ENCODE measurements at regions not wholly inside any gene's neighbourhood (a gene's known extent, or its start where the extent isn't known, plus 50 kb on each side); places are given as distances from the start of the nearest gene placed in this dataset.

GRCh38 chr13:105363261-105364190 lies 1171.9 kb downstream of the EFNB2 start:
- Mint-ChIP-seq H3K9me3 (ENCODE audit: unreplicated experiment) (no peaks in the 10 kb centered on the region), H3K4me1 (ENCODE audit: low read depth, unreplicated experiment) (peaks cover 10% of the 10 kb centered on the region), H3K4me3 (ENCODE audit: unreplicated experiment) (peak overlapping the region; percentile 10), H3K36me3 (ENCODE audit: unreplicated experiment) (no peaks in the 10 kb centered on the region), H3K27ac (ENCODE audit: unreplicated experiment) (peak overlapping the region; percentile 45), H3K27me3 (ENCODE audit: unreplicated experiment) (no peaks in the 10 kb centered on the region)
- DNase-seq, result no peak
- TF ChIP-seq CTCF (IDR thresholded peaks at IDR 0.05; ENCODE audit: partially characterized antibody, unreplicated experiment), result no peak

DNA sequence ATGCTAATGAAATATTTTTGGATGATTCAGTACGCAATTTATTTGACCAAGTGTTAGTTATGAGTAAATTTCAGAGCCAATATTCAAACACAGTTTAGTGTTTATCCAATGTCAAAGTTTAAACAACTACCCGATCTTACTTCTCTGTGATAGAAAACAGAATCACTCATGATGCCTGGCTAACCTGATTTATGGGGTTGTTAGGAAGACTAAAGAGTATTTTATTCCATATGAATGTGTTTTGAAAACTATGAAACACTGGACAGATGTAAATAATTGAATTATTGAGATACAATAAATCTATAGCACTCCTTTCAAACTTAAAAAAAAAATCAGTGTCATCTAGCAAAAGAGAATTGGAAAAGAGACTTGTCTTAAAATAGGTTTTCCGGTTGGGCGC lies 1181.8 kb downstream of the EFNB2 start:
- no peak overlapping the region for H3K4me3 Mint-ChIP-seq (ENCODE audit: unreplicated experiment)
- peaks cover 5% of the 10 kb centered on the region for H3K36me3 Mint-ChIP-seq (ENCODE audit: unreplicated experiment)
- H3K4me1 Mint-ChIP-seq (ENCODE audit: low read depth, unreplicated experiment), result peaks cover 5% of the 10 kb centered on the region
- no peak for TF ChIP-seq CTCF (IDR thresholded peaks at IDR 0.05; ENCODE audit: partially characterized antibody, unreplicated experiment)
- H3K27ac Mint-ChIP-seq (ENCODE audit: unreplicated experiment), result no peak overlapping the region
- H3K9me3 Mint-ChIP-seq (ENCODE audit: unreplicated experiment), result no peaks in the 10 kb centered on the region
- DNase-seq, result no peak
- H3K27me3 Mint-ChIP-seq (ENCODE audit: unreplicated experiment), result no peaks in the 10 kb centered on the region

GRCh38 chr13:105349082-105349723 lies 1186.3 kb downstream of the EFNB2 start:
- DNase-seq, result no peak
- Mint-ChIP-seq H3K27ac (ENCODE audit: unreplicated experiment) (no peak overlapping the region), H3K4me1 (ENCODE audit: low read depth, unreplicated experiment) (peaks cover 14% of the 10 kb centered on the region), H3K9me3 (ENCODE audit: unreplicated experiment) (no peaks in the 10 kb centered on the region), H3K4me3 (ENCODE audit: unreplicated experiment) (no peak overlapping the region), H3K36me3 (ENCODE audit: unreplicated experiment) (no peaks in the 10 kb centered on the region), H3K27me3 (ENCODE audit: unreplicated experiment) (no peaks in the 10 kb centered on the region)
- TF ChIP-seq CTCF (IDR thresholded peaks at IDR 0.05; ENCODE audit: partially characterized antibody, unreplicated experiment), result no peak

- peak overlapping the region; percentile 9 for H3K27ac Mint-ChIP-seq (ENCODE audit: unreplicated experiment)
- TF ChIP-seq CTCF (IDR thresholded peaks at IDR 0.05; ENCODE audit: partially characterized antibody, unreplicated experiment), result no peak
- H3K4me1 Mint-ChIP-seq (ENCODE audit: low read depth, unreplicated experiment), result peaks cover 14% of the 10 kb centered on the region
- H3K9me3 Mint-ChIP-seq (ENCODE audit: unreplicated experiment), result no peaks in the 10 kb centered on the region
- DNase-seq, result no peak
- H3K36me3 Mint-ChIP-seq (ENCODE audit: unreplicated experiment), result no peaks in the 10 kb centered on the region
- H3K4me3 Mint-ChIP-seq (ENCODE audit: unreplicated experiment), result no peak overlapping the region
- H3K27me3 Mint-ChIP-seq (ENCODE audit: unreplicated experiment), result peaks cover 2% of the 10 kb centered on the region
Observed at GRCh38 chr13:105346141-105346775, 1189.2 kb downstream of the EFNB2 start.
